ENCODE measurements at regions not wholly inside any gene's neighbourhood (a gene's known extent, or its start where the extent isn't known, plus 50 kb on each side); places are given as distances from the start of the nearest gene placed in this dataset.

GRCh38 chr10:128498378-128498730 is 372.1 kb upstream of the MKI67 start:
- TF ChIP-seq, protein P1, sequence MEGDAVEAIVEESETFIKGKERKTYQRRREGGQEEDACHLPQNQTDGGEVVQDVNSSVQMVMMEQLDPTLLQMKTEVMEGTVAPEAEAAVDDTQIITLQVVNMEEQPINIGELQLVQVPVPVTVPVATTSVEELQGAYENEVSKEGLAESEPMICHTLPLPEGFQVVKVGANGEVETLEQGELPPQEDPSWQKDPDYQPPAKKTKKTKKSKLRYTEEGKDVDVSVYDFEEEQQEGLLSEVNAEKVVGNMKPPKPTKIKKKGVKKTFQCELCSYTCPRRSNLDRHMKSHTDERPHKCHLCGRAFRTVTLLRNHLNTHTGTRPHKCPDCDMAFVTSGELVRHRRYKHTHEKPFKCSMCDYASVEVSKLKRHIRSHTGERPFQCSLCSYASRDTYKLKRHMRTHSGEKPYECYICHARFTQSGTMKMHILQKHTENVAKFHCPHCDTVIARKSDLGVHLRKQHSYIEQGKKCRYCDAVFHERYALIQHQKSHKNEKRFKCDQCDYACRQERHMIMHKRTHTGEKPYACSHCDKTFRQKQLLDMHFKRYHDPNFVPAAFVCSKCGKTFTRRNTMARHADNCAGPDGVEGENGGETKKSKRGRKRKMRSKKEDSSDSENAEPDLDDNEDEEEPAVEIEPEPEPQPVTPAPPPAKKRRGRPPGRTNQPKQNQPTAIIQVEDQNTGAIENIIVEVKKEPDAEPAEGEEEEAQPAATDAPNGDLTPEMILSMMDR (IDR thresholded peaks at IDR 0.05): no peak
- TF ChIP-seq POLR2A (IDR thresholded peaks at IDR 0.05): no peak
